Liver (tissue), 3 donors: ENCODE measurements at regions not wholly inside any gene's neighbourhood (a gene's known extent, or its start where the extent isn't known, plus 50 kb on each side); places are given as distances from the start of the nearest gene placed in this dataset.

Source experiments
- EGR1 ChIP-seq, 2 donors: IDR thresholded peaks; 2 replicates each; pipeline ENCODE4 v1.6.1; 2016 to 2018; ENCODE audit warnings: antibody characterized with exemption in 2 of 2, low read depth in 2 of 2
- RAD21 ChIP-seq, 2 donors: IDR thresholded peaks; 2 replicates each; pipeline ENCODE4 v1.6.1; 2016; ENCODE audit warnings: antibody characterized with exemption in 2 of 2, mild to moderate bottlenecking in 2 of 2
- ZBTB33 ChIP-seq: IDR thresholded peaks from 2 replicates; pipeline ENCODE4 v1.6.1; 2016; ENCODE audit warnings: antibody characterized with exemption
- TF ChIP-seq, protein P1 (sequence below): fragments of 150-350 bp; IDR thresholded peaks from 2 replicates; pipeline ENCODE4 v1.5.1; 2017; ENCODE audit warnings: improper control_type of control experiment, low read depth, low read length; ENCODE audit not compliant: missing input control
- TF ChIP-seq, protein P2 (sequence below): IDR thresholded peaks from 2 replicates; pipeline ENCODE4 v1.6.1; 2016; ENCODE audit warnings: antibody characterized with exemption, mild to moderate bottlenecking
- donor health status: healthy.
- donor health status: healthy.

GRCh38 chr2:51247252-51247805, 215.4 kb upstream of the NRXN1 start:
- TF ChIP-seq, protein P1, sequence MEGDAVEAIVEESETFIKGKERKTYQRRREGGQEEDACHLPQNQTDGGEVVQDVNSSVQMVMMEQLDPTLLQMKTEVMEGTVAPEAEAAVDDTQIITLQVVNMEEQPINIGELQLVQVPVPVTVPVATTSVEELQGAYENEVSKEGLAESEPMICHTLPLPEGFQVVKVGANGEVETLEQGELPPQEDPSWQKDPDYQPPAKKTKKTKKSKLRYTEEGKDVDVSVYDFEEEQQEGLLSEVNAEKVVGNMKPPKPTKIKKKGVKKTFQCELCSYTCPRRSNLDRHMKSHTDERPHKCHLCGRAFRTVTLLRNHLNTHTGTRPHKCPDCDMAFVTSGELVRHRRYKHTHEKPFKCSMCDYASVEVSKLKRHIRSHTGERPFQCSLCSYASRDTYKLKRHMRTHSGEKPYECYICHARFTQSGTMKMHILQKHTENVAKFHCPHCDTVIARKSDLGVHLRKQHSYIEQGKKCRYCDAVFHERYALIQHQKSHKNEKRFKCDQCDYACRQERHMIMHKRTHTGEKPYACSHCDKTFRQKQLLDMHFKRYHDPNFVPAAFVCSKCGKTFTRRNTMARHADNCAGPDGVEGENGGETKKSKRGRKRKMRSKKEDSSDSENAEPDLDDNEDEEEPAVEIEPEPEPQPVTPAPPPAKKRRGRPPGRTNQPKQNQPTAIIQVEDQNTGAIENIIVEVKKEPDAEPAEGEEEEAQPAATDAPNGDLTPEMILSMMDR: no peak
- TF ChIP-seq EGR1 (IDR thresholded peaks at IDR 0.05; ENCODE audit: low read depth in 2 of 2) (no peak), RAD21 (IDR thresholded peaks at IDR 0.05) (no peak), ZBTB33 (no peak)
- TF ChIP-seq, protein P2, sequence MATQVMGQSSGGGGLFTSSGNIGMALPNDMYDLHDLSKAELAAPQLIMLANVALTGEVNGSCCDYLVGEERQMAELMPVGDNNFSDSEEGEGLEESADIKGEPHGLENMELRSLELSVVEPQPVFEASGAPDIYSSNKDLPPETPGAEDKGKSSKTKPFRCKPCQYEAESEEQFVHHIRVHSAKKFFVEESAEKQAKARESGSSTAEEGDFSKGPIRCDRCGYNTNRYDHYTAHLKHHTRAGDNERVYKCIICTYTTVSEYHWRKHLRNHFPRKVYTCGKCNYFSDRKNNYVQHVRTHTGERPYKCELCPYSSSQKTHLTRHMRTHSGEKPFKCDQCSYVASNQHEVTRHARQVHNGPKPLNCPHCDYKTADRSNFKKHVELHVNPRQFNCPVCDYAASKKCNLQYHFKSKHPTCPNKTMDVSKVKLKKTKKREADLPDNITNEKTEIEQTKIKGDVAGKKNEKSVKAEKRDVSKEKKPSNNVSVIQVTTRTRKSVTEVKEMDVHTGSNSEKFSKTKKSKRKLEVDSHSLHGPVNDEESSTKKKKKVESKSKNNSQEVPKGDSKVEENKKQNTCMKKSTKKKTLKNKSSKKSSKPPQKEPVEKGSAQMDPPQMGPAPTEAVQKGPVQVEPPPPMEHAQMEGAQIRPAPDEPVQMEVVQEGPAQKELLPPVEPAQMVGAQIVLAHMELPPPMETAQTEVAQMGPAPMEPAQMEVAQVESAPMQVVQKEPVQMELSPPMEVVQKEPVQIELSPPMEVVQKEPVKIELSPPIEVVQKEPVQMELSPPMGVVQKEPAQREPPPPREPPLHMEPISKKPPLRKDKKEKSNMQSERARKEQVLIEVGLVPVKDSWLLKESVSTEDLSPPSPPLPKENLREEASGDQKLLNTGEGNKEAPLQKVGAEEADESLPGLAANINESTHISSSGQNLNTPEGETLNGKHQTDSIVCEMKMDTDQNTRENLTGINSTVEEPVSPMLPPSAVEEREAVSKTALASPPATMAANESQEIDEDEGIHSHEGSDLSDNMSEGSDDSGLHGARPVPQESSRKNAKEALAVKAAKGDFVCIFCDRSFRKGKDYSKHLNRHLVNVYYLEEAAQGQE: no peak
